ENCODE measurements at regions not wholly inside any gene's neighbourhood (a gene's known extent, or its start where the extent isn't known, plus 50 kb on each side); places are given as distances from the start of the nearest gene placed in this dataset.
A peak's percentile ranks its signal among the peaks of the same experiment; 100 is the strongest.

GRCh38 chr5:174418809-174419539, 305.4 kb upstream of the MSX2 start:
- no peak for TF ChIP-seq CTCF (IDR thresholded peaks at IDR 0.05)

- peak; percentile 91 for TF ChIP-seq CTCF (IDR thresholded peaks at IDR 0.05)
Measured at GRCh38 chr5:174419540-174420132, 304.7 kb upstream of the MSX2 start.

- no peak for TF ChIP-seq CTCF (IDR thresholded peaks at IDR 0.05)
Measured at GRCh38 chr5:174420651-174421407, 303.6 kb upstream of the MSX2 start.

GRCh38 chr5:174421408-174421805, 303.0 kb upstream of the MSX2 start:
- TF ChIP-seq CTCF (IDR thresholded peaks at IDR 0.05), result no peak

GRCh38 chr5:174423558-174423957, 300.8 kb upstream of the MSX2 start:
- no peak for TF ChIP-seq CTCF (IDR thresholded peaks at IDR 0.05)

- TF ChIP-seq CTCF (IDR thresholded peaks at IDR 0.05), result peak; percentile 26; the same call in 1 of the 2 replicates
Measured at GRCh38 chr5:174424219-174425053, 299.9 kb upstream of the MSX2 start.

All from LNCAP (cell line).